ENCODE measurements at regions not wholly inside any gene's neighbourhood (a gene's known extent, or its start where the extent isn't known, plus 50 kb on each side); places are given as distances from the start of the nearest gene placed in this dataset.

GRCh38 chr7:34263168-34263567 is 357.8 kb downstream of the BMPER start:
- no peak for DNase-seq (ENCODE audit: low read depth in 1 of 2, low spot score in 1 of 2)
- no peak overlapping the region for H3K4me3 ChIP-seq
- H3K36me3 ChIP-seq = no peaks in the 10 kb centered on the region
- no peak overlapping the region for H3K27ac ChIP-seq
- no peaks in the 10 kb centered on the region for H3K4me1 ChIP-seq (ENCODE audit: low read depth)
- no peak for TF ChIP-seq CTCF (IDR thresholded peaks at IDR 0.05; ENCODE audit: low read depth, low read length)
- no peaks in the 10 kb centered on the region for H3K9me3 ChIP-seq (ENCODE audit: low read depth)
- no peaks in the 10 kb centered on the region for H3K27me3 ChIP-seq

- Histone ChIP-seq H3K27ac (no peak overlapping the region), H3K9me3 (ENCODE audit: low read depth) (no peaks in the 10 kb centered on the region), H3K36me3 (no peaks in the 10 kb centered on the region), H3K4me3 (no peak overlapping the region), H3K4me1 (ENCODE audit: low read depth) (no peaks in the 10 kb centered on the region), H3K27me3 (no peaks in the 10 kb centered on the region)
- no peak for DNase-seq (ENCODE audit: low read depth in 1 of 2, low spot score in 1 of 2)
- TF ChIP-seq CTCF (IDR thresholded peaks at IDR 0.05; ENCODE audit: low read depth, low read length) = no peak
Measured at GRCh38 chr7:34269084-34269483, 363.7 kb downstream of the BMPER start.

- TF ChIP-seq CTCF (IDR thresholded peaks at IDR 0.05; ENCODE audit: low read depth, low read length) = no peak
- no peaks in the 10 kb centered on the region for H3K9me3 ChIP-seq (ENCODE audit: low read depth)
Measured at GRCh38 chr7:34275624-34276023, 370.3 kb downstream of the BMPER start.

GRCh38 chr7:34277016-34277802 is 371.9 kb downstream of the BMPER start:
- DNase-seq (ENCODE audit: low read depth in 1 of 2, low spot score in 1 of 2) = peak in 1 of 2 donors; percentile 88
- no peak overlapping the region for H3K27ac ChIP-seq
- TF ChIP-seq CTCF (IDR thresholded peaks at IDR 0.05; ENCODE audit: low read depth, low read length) = no peak
- no peaks in the 10 kb centered on the region for H3K36me3 ChIP-seq
- H3K27me3 ChIP-seq = no peaks in the 10 kb centered on the region
- no peaks in the 10 kb centered on the region for H3K4me1 ChIP-seq (ENCODE audit: low read depth)
- H3K9me3 ChIP-seq (ENCODE audit: low read depth) = no peaks in the 10 kb centered on the region
- H3K4me3 ChIP-seq = no peak overlapping the region

More at GRCh38 chr7:34275624-34276023, 370.3 kb downstream of the BMPER start:
- Histone ChIP-seq H3K27me3 (no peaks in the 10 kb centered on the region), H3K36me3 (no peaks in the 10 kb centered on the region), H3K27ac (no peak overlapping the region), H3K4me1 (ENCODE audit: low read depth) (no peaks in the 10 kb centered on the region), H3K4me3 (no peak overlapping the region)
- DNase-seq (ENCODE audit: low read depth in 1 of 2, low spot score in 1 of 2) = no peak

- Histone ChIP-seq H3K4me1 (ENCODE audit: low read depth) (no peaks in the 10 kb centered on the region), H3K9me3 (ENCODE audit: low read depth) (no peaks in the 10 kb centered on the region), H3K27ac (no peak overlapping the region), H3K36me3 (no peaks in the 10 kb centered on the region), H3K4me3 (no peak overlapping the region), H3K27me3 (no peaks in the 10 kb centered on the region)
- TF ChIP-seq CTCF (IDR thresholded peaks at IDR 0.05; ENCODE audit: low read depth, low read length) = no peak
- peak in 1 of 2 donors; percentile 5 for DNase-seq (ENCODE audit: low read depth in 1 of 2, low spot score in 1 of 2)
Measured at GRCh38 chr7:34277803-34278199, 372.5 kb downstream of the BMPER start.

All from cardiac muscle cell (in vitro differentiated cells and primary cell).